T-helper 17 cell (primary cell): ENCODE measurements at regions not wholly inside any gene's neighbourhood (a gene's known extent, or its start where the extent isn't known, plus 50 kb on each side); places are given as distances from the start of the nearest gene placed in this dataset.
A peak's percentile ranks its signal among the peaks of the same experiment; 100 is the strongest.
"Not testable (repeated sequence)": the region's sequence is repeated elsewhere in the genome, so short reads cannot be mapped to it uniquely, and the experiment has no call there.

Source experiments
- ATAC-seq: fragments of 150-1000 bp; cut with Tn5 transposase; 2 replicates; pipeline ENCODE4 v1.10.0; 2021; ENCODE audit warnings: mild to moderate bottlenecking, moderate library complexity
- DNase-seq, 3 donors: peaks; one replicate each; pipeline versions ENCODE4 v3.0.0 to v3.0.0-alpha.2; 2020 to 2021
- H3K9me3 ChIP-seq: one replicate; pipeline ENCODE4 v1.7.0; 2013; ENCODE audit warnings: low read length, mild to moderate bottlenecking; ENCODE audit not compliant: control insufficient read depth, poor library complexity, severe bottlenecking
- H3K27ac Mint-ChIP-seq: one replicate; pipeline ENCODE4 v1.8.0; 2022; ENCODE audit warnings: mild to moderate bottlenecking, moderate library complexity, mixed read lengths
- H3K27me3 Mint-ChIP-seq: one replicate; pipeline ENCODE4 v1.8.0; 2022; ENCODE audit warnings: mixed read lengths
- H3K36me3 Mint-ChIP-seq: one replicate; pipeline ENCODE4 v1.8.0; 2022; ENCODE audit warnings: low read depth, mixed read lengths
- H3K4me1 Mint-ChIP-seq: one replicate; pipeline ENCODE4 v1.8.0; 2022; ENCODE audit warnings: mild to moderate bottlenecking, mixed read lengths
- H3K4me3 Mint-ChIP-seq: one replicate; pipeline ENCODE4 v1.8.0; 2022; ENCODE audit warnings: mild to moderate bottlenecking, moderate library complexity, mixed read lengths

DNA sequence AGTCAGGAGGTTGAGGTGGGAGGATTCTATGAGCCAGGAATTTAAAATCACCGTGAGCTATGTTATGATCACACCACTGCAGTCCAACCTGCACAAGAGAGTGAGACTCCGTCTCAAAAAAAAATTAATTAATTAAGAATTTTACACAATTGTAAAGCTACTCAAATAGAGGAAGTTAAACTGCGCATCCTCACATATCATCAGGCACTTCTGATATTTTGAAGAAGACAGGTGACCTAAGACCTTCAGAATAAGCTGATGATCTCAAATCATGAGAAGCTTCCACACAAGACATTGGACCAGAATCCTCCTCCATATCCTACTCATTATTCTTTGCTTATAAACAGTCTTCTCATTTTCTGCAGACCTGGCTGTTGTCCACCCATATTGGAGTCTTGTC, 800.9 kb downstream of the TMEM121 start:
- H3K4me1 Mint-ChIP-seq = no peaks in the 10 kb centered on the region
- H3K4me3 Mint-ChIP-seq = no peak overlapping the region
- H3K27ac Mint-ChIP-seq = no peak overlapping the region
- ATAC-seq = no peak
- peaks cover 34% of the 10 kb centered on the region for H3K27me3 Mint-ChIP-seq
- H3K9me3 ChIP-seq = no peaks in the 10 kb centered on the region
- DNase-seq = no peak
- no peaks in the 10 kb centered on the region for H3K36me3 Mint-ChIP-seq

GRCh38 chr14:106327702-106328353, 801.4 kb downstream of the TMEM121 start:
- peaks cover 28% of the 10 kb centered on the region for H3K27me3 Mint-ChIP-seq
- not testable (repeated sequence) for H3K4me3 Mint-ChIP-seq, ATAC-seq, H3K27ac Mint-ChIP-seq, DNase-seq, H3K4me1 Mint-ChIP-seq, H3K9me3 ChIP-seq, H3K36me3 Mint-ChIP-seq

GRCh38 chr14:106329243-106329642, 802.9 kb downstream of the TMEM121 start:
- not testable (repeated sequence) for ATAC-seq, H3K4me3 Mint-ChIP-seq, H3K27ac Mint-ChIP-seq, DNase-seq, H3K4me1 Mint-ChIP-seq, H3K9me3 ChIP-seq, H3K36me3 Mint-ChIP-seq
- peaks cover 26% of the 10 kb centered on the region for H3K27me3 Mint-ChIP-seq

GRCh38 chr14:106329987-106330774, 803.8 kb downstream of the TMEM121 start:
- not testable (repeated sequence) for H3K9me3 ChIP-seq, DNase-seq, H3K4me3 Mint-ChIP-seq, H3K27ac Mint-ChIP-seq, H3K4me1 Mint-ChIP-seq, H3K36me3 Mint-ChIP-seq, ATAC-seq
- peaks cover 26% of the 10 kb centered on the region for H3K27me3 Mint-ChIP-seq

- DNase-seq (peak in 2 of 3 donors; percentile 70 to 81), ATAC-seq (peak; percentile 60)
- H3K4me1 Mint-ChIP-seq, H3K4me3 Mint-ChIP-seq, H3K9me3 ChIP-seq, H3K27ac Mint-ChIP-seq, H3K27me3 Mint-ChIP-seq, H3K36me3 Mint-ChIP-seq: not testable (repeated sequence)
Measured at GRCh38 chr14:106334428-106335109, 808.2 kb downstream of the TMEM121 start.

DNA sequence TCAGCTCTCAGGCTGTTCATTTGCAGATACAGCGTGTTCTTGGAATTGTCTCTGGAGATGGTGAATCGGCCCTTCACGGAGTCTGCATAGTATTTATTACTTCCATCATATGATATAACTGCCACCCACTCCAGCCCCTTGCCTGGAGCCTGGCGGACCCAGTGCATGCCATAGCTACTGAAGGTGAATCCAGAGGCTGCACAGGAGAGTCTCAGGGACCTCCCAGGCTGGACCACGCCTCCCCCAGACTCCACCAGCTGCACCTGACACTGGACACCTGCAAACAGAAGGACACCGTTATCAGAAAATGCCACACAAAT, 808.7 kb downstream of the TMEM121 start:
- ATAC-seq = peak; percentile 20
- DNase-seq, H3K27ac Mint-ChIP-seq, H3K27me3 Mint-ChIP-seq, H3K4me1 Mint-ChIP-seq, H3K36me3 Mint-ChIP-seq, H3K9me3 ChIP-seq: not testable (repeated sequence)
- H3K4me3 Mint-ChIP-seq = peak overlapping the region; percentile 45

- not testable (repeated sequence) for H3K9me3 ChIP-seq, H3K4me1 Mint-ChIP-seq, DNase-seq, H3K4me3 Mint-ChIP-seq, ATAC-seq, H3K27me3 Mint-ChIP-seq, H3K36me3 Mint-ChIP-seq, H3K27ac Mint-ChIP-seq
Measured at GRCh38 chr14:106338775-106339174, 812.4 kb downstream of the TMEM121 start.

- not testable (repeated sequence) for H3K36me3 Mint-ChIP-seq, H3K27ac Mint-ChIP-seq, H3K27me3 Mint-ChIP-seq, DNase-seq, H3K4me3 Mint-ChIP-seq, ATAC-seq, H3K4me1 Mint-ChIP-seq, H3K9me3 ChIP-seq
Measured at GRCh38 chr14:106340658-106341057, 814.3 kb downstream of the TMEM121 start.

- not testable (repeated sequence) for H3K36me3 Mint-ChIP-seq, ATAC-seq
Measured at GRCh38 chr14:106341161-106341560, 814.8 kb downstream of the TMEM121 start.

GRCh38 chr14:106343626-106344025, 817.2 kb downstream of the TMEM121 start:
- DNase-seq (no peak), ATAC-seq (no peak)
- Mint-ChIP-seq H3K27ac (no peak overlapping the region), H3K27me3 (peaks cover 15% of the 10 kb centered on the region), H3K4me1 (no peaks in the 10 kb centered on the region), H3K36me3 (no peaks in the 10 kb centered on the region), H3K4me3 (no peak overlapping the region)
- H3K9me3 ChIP-seq = no peaks in the 10 kb centered on the region

More at GRCh38 chr14:106341161-106341560, 814.8 kb downstream of the TMEM121 start:
- not testable (repeated sequence) for DNase-seq, H3K27ac Mint-ChIP-seq, H3K4me3 Mint-ChIP-seq, H3K27me3 Mint-ChIP-seq, H3K4me1 Mint-ChIP-seq, H3K9me3 ChIP-seq

DNA sequence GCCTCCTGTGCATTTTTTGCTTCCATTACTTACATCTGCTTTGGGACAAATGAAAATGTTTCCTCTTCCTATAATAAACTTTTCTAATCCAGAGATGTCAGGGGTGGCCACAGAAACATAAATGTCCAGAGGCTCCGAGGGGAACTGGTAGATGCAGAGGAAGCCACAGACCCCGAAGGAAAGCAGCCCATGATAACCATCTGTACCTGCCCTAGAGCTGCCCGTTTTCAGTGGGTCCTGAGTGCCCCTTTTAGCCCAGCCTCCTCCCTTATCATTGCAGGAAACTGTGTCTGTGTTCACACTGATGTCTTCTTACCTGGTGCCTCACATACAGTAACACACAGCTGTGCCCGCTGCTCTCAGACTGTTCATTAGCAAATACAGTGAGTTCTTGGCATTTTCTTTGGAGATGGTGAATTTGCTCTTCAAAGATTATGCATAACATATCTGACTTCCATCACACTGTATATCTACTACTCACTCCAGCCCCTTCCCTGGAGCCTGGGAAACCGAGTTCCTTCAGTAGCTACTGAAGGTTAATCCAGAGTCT, 817.8 kb downstream of the TMEM121 start:
- H3K4me1 Mint-ChIP-seq = not testable (repeated sequence)

DNA sequence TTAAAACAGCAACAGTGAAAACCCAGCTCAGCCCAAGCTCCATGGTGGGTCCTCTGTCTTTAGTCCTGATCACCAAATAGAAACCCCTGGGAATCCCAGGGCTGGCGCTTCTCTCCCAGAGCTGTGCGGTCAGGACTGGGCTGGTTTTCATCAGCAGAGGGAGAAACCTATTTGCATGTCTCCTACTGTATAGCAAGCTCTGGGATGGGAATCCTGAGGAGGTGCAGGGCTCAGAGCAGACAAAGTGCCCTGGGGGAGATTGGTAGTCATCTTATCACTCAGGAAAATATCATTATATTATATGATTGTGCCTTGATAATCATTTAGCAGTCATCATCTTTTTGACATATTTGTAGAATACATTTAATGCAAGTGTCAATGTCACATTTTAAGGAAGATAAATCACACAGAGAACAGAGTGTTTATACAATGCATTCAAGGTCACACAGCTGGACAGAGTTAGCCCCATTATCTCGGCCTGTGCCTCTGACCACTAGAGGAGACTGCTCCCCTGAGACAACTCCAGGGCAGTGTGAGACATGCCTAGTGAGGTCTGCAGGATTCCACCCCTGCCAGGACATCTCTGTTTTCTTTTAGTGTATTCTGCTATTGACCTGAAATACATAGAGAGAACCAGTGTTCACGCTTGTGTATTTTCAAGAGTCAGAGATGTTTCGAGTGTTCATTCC, 818.6 kb downstream of the TMEM121 start:
- not testable (repeated sequence) for H3K4me1 Mint-ChIP-seq, ATAC-seq, DNase-seq, H3K36me3 Mint-ChIP-seq, H3K27ac Mint-ChIP-seq, H3K4me3 Mint-ChIP-seq, H3K9me3 ChIP-seq
- H3K27me3 Mint-ChIP-seq = peaks cover 15% of the 10 kb centered on the region

More for the DNA sequence above, 817.8 kb downstream of the TMEM121 start:
- H3K4me3 Mint-ChIP-seq, H3K27ac Mint-ChIP-seq, DNase-seq, H3K9me3 ChIP-seq, H3K36me3 Mint-ChIP-seq, ATAC-seq: not testable (repeated sequence)
- H3K27me3 Mint-ChIP-seq = peaks cover 15% of the 10 kb centered on the region

- Mint-ChIP-seq H3K27ac (no peak overlapping the region), H3K4me3 (no peak overlapping the region), H3K27me3 (peaks cover 15% of the 10 kb centered on the region), H3K36me3 (no peaks in the 10 kb centered on the region), H3K4me1 (peaks cover 2% of the 10 kb centered on the region)
- DNase-seq (no peak), ATAC-seq (no peak)
- no peaks in the 10 kb centered on the region for H3K9me3 ChIP-seq
Measured at GRCh38 chr14:106346084-106346483, 819.7 kb downstream of the TMEM121 start.
